OCI-LY7 (cell line): ENCODE measurements at regions not wholly inside any gene's neighbourhood (a gene's known extent, or its start where the extent isn't known, plus 50 kb on each side); places are given as distances from the start of the nearest gene placed in this dataset.

Experiments
- CTCF ChIP-seq: fragments of 200-600 bp; sonication (generic); conservative IDR thresholded peaks from 2 replicates; pipeline ENCODE4 v1.5.1; 2014; ENCODE audit warnings: mild to moderate bottlenecking, antibody characterized with exemption, low read length, moderate library complexity, mixed read lengths
- EZH2phosphoT487 ChIP-seq: fragments of 200-600 bp; sonication (generic); IDR thresholded peaks from 2 replicates; pipeline ENCODE4 v1.6.1; 2018; ENCODE audit warnings: low read depth, borderline replicate concordance, mild to moderate bottlenecking, mixed run types, antibody characterized with exemption, low read length, moderate library complexity, mixed read lengths

- no peak for TF ChIP-seq CTCF
- TF ChIP-seq EZH2phosphoT487: no peak
Measured at GRCh38 chr19:28217022-28217421, 995.9 kb downstream of the UQCRFS1 start.
